GM19238 (cell line): ENCODE measurements at regions not wholly inside any gene's neighbourhood (a gene's known extent, or its start where the extent isn't known, plus 50 kb on each side); places are given as distances from the start of the nearest gene placed in this dataset.
"Not testable (repeated sequence)": the region's sequence is repeated elsewhere in the genome, so short reads cannot be mapped to it uniquely, and the experiment has no call there.

Experiments
- DNase-seq: peaks from one replicate; pipeline ENCODE4 v3.0.0; 2011; ENCODE audit warnings: low spot score; ENCODE audit not compliant: insufficient read length

- no peak for DNase-seq
These were observed 262.5 kb downstream of the RASSF9 start for GRCh38 chr12:85573635-85574214.

- DNase-seq = no peak
These were observed 261.9 kb downstream of the RASSF9 start for GRCh38 chr12:85574291-85574690.

- DNase-seq = peak; percentile 7
These were observed 260.8 kb downstream of the RASSF9 start for GRCh38 chr12:85575120-85576096.

GRCh38 chr12:85580562-85581168 is 255.5 kb downstream of the RASSF9 start:
- no peak for DNase-seq

GRCh38 chr12:85587158-85587557 is 249.1 kb downstream of the RASSF9 start:
- no peak for DNase-seq

GRCh38 chr12:85588221-85588620 is 248.0 kb downstream of the RASSF9 start:
- DNase-seq = no peak

GRCh38 chr12:85600841-85601240 is 235.4 kb downstream of the RASSF9 start:
- DNase-seq = no peak

GRCh38 chr12:85603556-85603955 is 232.7 kb downstream of the RASSF9 start:
- no peak for DNase-seq

GRCh38 chr12:85606455-85606854 is 229.8 kb downstream of the RASSF9 start:
- DNase-seq = no peak

- DNase-seq = no peak
These were observed 226.4 kb downstream of the RASSF9 start for GRCh38 chr12:85609778-85610177.

- DNase-seq = no peak
These were observed 226.0 kb downstream of the RASSF9 start for GRCh38 chr12:85610194-85610593.

GRCh38 chr12:85616201-85616600 is 220.0 kb downstream of the RASSF9 start:
- DNase-seq = no peak

- DNase-seq = no peak
These were observed 218.7 kb downstream of the RASSF9 start for GRCh38 chr12:85617307-85618091.

GRCh38 chr12:85621041-85621440 is 215.2 kb downstream of the RASSF9 start:
- DNase-seq = no peak

GRCh38 chr12:85623763-85624162 is 212.4 kb downstream of the RASSF9 start:
- no peak for DNase-seq

- no peak for DNase-seq
These were observed 210.7 kb downstream of the RASSF9 start for GRCh38 chr12:85625467-85625866.

- no peak for DNase-seq
These were observed 210.0 kb downstream of the RASSF9 start for GRCh38 chr12:85626001-85626783.

GRCh38 chr12:85626784-85627171 is 209.4 kb downstream of the RASSF9 start:
- DNase-seq = no peak

GRCh38 chr12:85627584-85627983 is 208.6 kb downstream of the RASSF9 start:
- no peak for DNase-seq

- not testable (repeated sequence) for DNase-seq
These were observed 207.6 kb downstream of the RASSF9 start for GRCh38 chr12:85628562-85628961.

- no peak for DNase-seq
These were observed 205.4 kb downstream of the RASSF9 start for GRCh38 chr12:85630851-85631250.
